CD14-positive monocyte (primary cell): ENCODE measurements at regions not wholly inside any gene's neighbourhood (a gene's known extent, or its start where the extent isn't known, plus 50 kb on each side); places are given as distances from the start of the nearest gene placed in this dataset.

Experiments used
- DNase-seq, 3 donors: peaks; one replicate each; pipeline ENCODE4 v3.0.0-alpha.2; 2011 to 2022
- H2AFZ ChIP-seq: 2 replicates; pipeline ENCODE4 v1.6.0; 2012; ENCODE audit warnings: mild to moderate bottlenecking, low read depth, low read length, inconsistent platforms; ENCODE audit not compliant: insufficient read depth, poor library complexity, severe bottlenecking
- H3K27ac ChIP-seq, 2 donors: 1 replicate in 1 of 2; 2 replicates in 1 of 2; pipeline ENCODE4 v1.5.1; 2012 to 2013; ENCODE audit warnings: low read length in 2 of 2, control low read depth in 1 of 2, inconsistent platforms in 1 of 2, low read depth in 1 of 2, mild to moderate bottlenecking in 1 of 2
- H3K27me3 ChIP-seq, 2 donors: one replicate each; pipeline versions ENCODE4 v1.6.0 to v1.6.1; 2011 to 2013; ENCODE audit warnings: low read length in 2 of 2; ENCODE audit not compliant: control insufficient read depth in 2 of 2, insufficient read depth in 2 of 2
- H3K36me3 ChIP-seq, 2 donors: replicated peaks in 1 of 2; 1 replicate in 1 of 2; 2 replicates in 1 of 2; pipeline versions ENCODE4 v1.5.1 to v1.6.1; 2012 to 2013; ENCODE audit warnings: low read length in 2 of 2, control low read depth in 1 of 2, inconsistent platforms in 1 of 2, mild to moderate bottlenecking in 1 of 2; ENCODE audit not compliant: insufficient read depth in 2 of 2, control insufficient read depth in 1 of 2
- H3K4me1 ChIP-seq, 2 donors: 1 replicate in 1 of 2; 2 replicates in 1 of 2; pipeline versions ENCODE4 v1.5.1 to v1.6.1; 2012 to 2013; ENCODE audit warnings: low read length in 2 of 2, control low read depth in 1 of 2, inconsistent platforms in 1 of 2, mild to moderate bottlenecking in 1 of 2, moderate library complexity in 1 of 2; ENCODE audit not compliant: insufficient read depth in 2 of 2, control insufficient read depth in 1 of 2
- H3K4me2 ChIP-seq: replicated peaks from 2 replicates; pipeline ENCODE3; 2012; ENCODE audit warnings: low read length, moderate library complexity, mild to moderate bottlenecking; ENCODE audit not compliant: poor library complexity, severe bottlenecking; ENCODE audit errors: extremely low read depth
- H3K4me3 ChIP-seq, 3 experiments: fragments of 200-600 bp in 1 of 3; sonication (generic) in 1 of 3; replicated peaks in 1 of 3; 1 replicate in 2 of 3; 2 replicates in 1 of 3; pipeline ENCODE4 v1.5.1; 2011 to 2013; ENCODE audit warnings: low read length in 3 of 3, mild to moderate bottlenecking in 3 of 3, control low read depth in 2 of 3, low read depth in 2 of 3, inconsistent platforms in 1 of 3, moderate library complexity in 1 of 3
- H3K79me2 ChIP-seq: 2 replicates; pipeline ENCODE4 v1.6.0; 2012; ENCODE audit warnings: mild to moderate bottlenecking, control low read depth, inconsistent platforms, low read length, moderate library complexity; ENCODE audit not compliant: insufficient read depth
- H3K9ac ChIP-seq: 2 replicates; pipeline ENCODE4 v1.6.0; 2017; ENCODE audit warnings: low read length, mild to moderate bottlenecking; ENCODE audit not compliant: insufficient read depth, poor library complexity, severe bottlenecking
- H3K9me3 ChIP-seq, 2 donors: replicated peaks in 1 of 2; 1 replicate in 1 of 2; 2 replicates in 1 of 2; pipeline versions ENCODE4 v1.5.1 to v1.6.1; 2012 to 2013; ENCODE audit warnings: low read length in 2 of 2, control low read depth in 1 of 2; ENCODE audit not compliant: control insufficient read depth in 1 of 2, insufficient read depth in 1 of 2
- H4K20me1 ChIP-seq: 2 replicates; pipeline ENCODE4 v1.6.0; 2012; ENCODE audit warnings: mild to moderate bottlenecking, low read length, control low read depth, moderate library complexity; ENCODE audit not compliant: insufficient read depth
- H3K27ac Mint-ChIP-seq, 7 donors: one replicate each; pipeline ENCODE4 v1.8.0; 2020; ENCODE audit warnings: mild to moderate bottlenecking in 7 of 7, mixed read lengths in 7 of 7, moderate library complexity in 6 of 7, inconsistent platforms in 2 of 7
- H3K27me3 Mint-ChIP-seq, 3 donors: one replicate each; pipeline ENCODE4 v1.8.0; 2021 to 2022; ENCODE audit warnings: low read depth in 3 of 3, mild to moderate bottlenecking in 3 of 3, mixed read lengths in 3 of 3, moderate library complexity in 3 of 3, inconsistent platforms in 1 of 3
- H3K36me3 Mint-ChIP-seq, 2 donors: one replicate each; pipeline ENCODE4 v1.8.0; 2020; ENCODE audit warnings: mixed read lengths in 2 of 2, inconsistent platforms in 1 of 2, mild to moderate bottlenecking in 1 of 2
- H3K4me1 Mint-ChIP-seq: one replicate; pipeline ENCODE4 v1.8.0; 2020; ENCODE audit warnings: mild to moderate bottlenecking, mixed read lengths
- H3K4me3 Mint-ChIP-seq, 2 donors: one replicate each; pipeline ENCODE4 v1.8.0; 2020; ENCODE audit warnings: mild to moderate bottlenecking in 2 of 2, mixed read lengths in 2 of 2, moderate library complexity in 1 of 2
- H3K9me3 Mint-ChIP-seq, 7 donors: one replicate each; pipeline ENCODE4 v1.8.0; 2020 to 2022; ENCODE audit warnings: mixed read lengths in 7 of 7, mild to moderate bottlenecking in 6 of 7, moderate library complexity in 6 of 7, inconsistent platforms in 2 of 7
- WGBS: methylation state at CpG from one replicate; pipeline ENCODE4 v1.1.5; 2013; ENCODE audit warnings: missing lambda C conversion rate; ENCODE audit not compliant: insufficient coverage; 5-methylcytosine and 5-hydroxymethylcytosine counted together
- intact Hi-C, 2 donors: fragments of 100-400 bp; cut with micrococcal nuclease; formaldehyde crosslinking; loops; one replicate each; pipeline versions ENCODE4 v1.15.0 to v1.15.1; 2023
- TF ChIP-seq, protein P1 (sequence below): fragments of 200-600 bp; IDR thresholded peaks from one replicate; pipeline ENCODE4 v1.8.0; 2022; ENCODE audit warnings: antibody characterized with exemption, mild to moderate bottlenecking

DNA sequence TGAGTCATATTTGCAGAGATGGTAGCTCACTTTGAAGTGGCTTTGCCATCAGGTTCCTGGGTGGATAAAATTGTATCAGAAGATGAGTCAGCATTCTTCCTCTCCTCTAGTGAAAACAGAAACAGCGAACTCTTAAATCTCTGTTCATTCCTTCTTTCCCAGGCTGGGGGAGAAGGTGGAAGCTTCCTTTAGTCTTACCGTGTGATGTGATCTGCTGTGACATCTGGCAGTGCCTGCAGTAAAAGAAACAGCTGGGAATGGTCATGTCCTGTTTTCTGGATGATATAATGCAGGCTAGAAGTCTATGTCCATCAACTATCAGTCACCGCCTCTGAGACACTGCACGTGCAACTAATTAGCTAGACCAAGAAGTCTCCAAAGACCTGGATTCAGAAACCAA is 171.6 kb downstream of the VAPA start:
- no peaks in the 10 kb centered on the region for H3K27me3 Mint-ChIP-seq
- intact Hi-C loops: no loop called here
- H3K4me1 Mint-ChIP-seq: peaks cover 8% of the 10 kb centered on the region
- H3K36me3 Mint-ChIP-seq: peaks cover 2% of the 10 kb centered on the region in 2 donors
- no peak overlapping the region for H3K4me2 ChIP-seq
- H3K27ac ChIP-seq: no peak overlapping the region
- H3K4me1 ChIP-seq: no peaks in the 10 kb centered on the region
- no peak overlapping the region for H3K9ac ChIP-seq
- H3K36me3 ChIP-seq: no peaks in the 10 kb centered on the region
- peaks cover 39 to 44% of the 10 kb centered on the region in 2 donors for H3K9me3 ChIP-seq
- no peaks in the 10 kb centered on the region for H4K20me1 ChIP-seq
- H3K79me2 ChIP-seq: no peaks in the 10 kb centered on the region
- no peak overlapping the region for H3K4me3 ChIP-seq
- no peaks in the 10 kb centered on the region for H3K27me3 ChIP-seq
- no peak overlapping the region for H3K4me3 Mint-ChIP-seq
- no peak overlapping the region for H3K27ac Mint-ChIP-seq
- 92% methylated on average over 2 of the region's 4 CpGs for WGBS
- no peak for DNase-seq
- TF ChIP-seq, protein P1, sequence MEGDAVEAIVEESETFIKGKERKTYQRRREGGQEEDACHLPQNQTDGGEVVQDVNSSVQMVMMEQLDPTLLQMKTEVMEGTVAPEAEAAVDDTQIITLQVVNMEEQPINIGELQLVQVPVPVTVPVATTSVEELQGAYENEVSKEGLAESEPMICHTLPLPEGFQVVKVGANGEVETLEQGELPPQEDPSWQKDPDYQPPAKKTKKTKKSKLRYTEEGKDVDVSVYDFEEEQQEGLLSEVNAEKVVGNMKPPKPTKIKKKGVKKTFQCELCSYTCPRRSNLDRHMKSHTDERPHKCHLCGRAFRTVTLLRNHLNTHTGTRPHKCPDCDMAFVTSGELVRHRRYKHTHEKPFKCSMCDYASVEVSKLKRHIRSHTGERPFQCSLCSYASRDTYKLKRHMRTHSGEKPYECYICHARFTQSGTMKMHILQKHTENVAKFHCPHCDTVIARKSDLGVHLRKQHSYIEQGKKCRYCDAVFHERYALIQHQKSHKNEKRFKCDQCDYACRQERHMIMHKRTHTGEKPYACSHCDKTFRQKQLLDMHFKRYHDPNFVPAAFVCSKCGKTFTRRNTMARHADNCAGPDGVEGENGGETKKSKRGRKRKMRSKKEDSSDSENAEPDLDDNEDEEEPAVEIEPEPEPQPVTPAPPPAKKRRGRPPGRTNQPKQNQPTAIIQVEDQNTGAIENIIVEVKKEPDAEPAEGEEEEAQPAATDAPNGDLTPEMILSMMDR: no peak
- H3K9me3 Mint-ChIP-seq: peaks cover 26 to 46% (median 44%) of the 10 kb centered on the region in 7 donors
- H2AFZ ChIP-seq: no peak overlapping the region

DNA sequence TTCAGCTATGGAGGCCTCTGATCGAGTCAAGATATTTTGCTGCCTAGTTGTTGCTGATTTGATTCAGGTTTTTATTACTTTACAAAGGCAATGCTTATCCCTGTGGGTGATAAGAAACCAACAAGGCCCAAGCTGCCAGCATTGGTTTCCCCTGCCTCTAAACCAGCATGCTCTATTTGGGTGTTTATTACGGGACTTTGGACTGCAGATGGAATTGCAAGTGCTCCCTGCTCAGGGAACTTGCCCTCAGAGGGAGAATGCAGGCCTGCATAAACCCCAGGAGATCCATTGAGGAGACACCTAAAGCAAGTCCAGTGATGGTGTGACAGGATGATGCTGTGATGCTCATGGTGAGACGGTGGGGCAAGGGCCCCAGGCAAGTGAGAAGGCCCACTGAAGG is 172.1 kb downstream of the VAPA start:
- Mint-ChIP-seq H3K27me3 (no peaks in the 10 kb centered on the region), H3K4me3 (no peak overlapping the region), H3K9me3 (peaks cover 22 to 41% (median 40%) of the 10 kb centered on the region in 7 donors), H3K4me1 (peaks cover 8% of the 10 kb centered on the region), H3K36me3 (peaks cover 2% of the 10 kb centered on the region in 2 donors), H3K27ac (peak overlapping the region in 1 of 7 donors; percentile 5)
- Histone ChIP-seq H3K36me3 (no peaks in the 10 kb centered on the region), H3K4me3 (no peak overlapping the region), H2AFZ (no peak overlapping the region), H3K27me3 (no peaks in the 10 kb centered on the region), H3K4me1 (no peaks in the 10 kb centered on the region), H3K9ac (no peak overlapping the region), H3K27ac (no peak overlapping the region), H3K4me2 (no peak overlapping the region), H3K9me3 (peaks cover 34 to 42% of the 10 kb centered on the region in 2 donors), H4K20me1 (no peaks in the 10 kb centered on the region), H3K79me2 (no peaks in the 10 kb centered on the region)
- intact Hi-C loops: no loop called here
- TF ChIP-seq, protein P1: no peak
- no peak for DNase-seq
- WGBS: 100% methylated on average over 1 of the region's 3 CpGs
